ENCODE measurements at regions not wholly inside any gene's neighbourhood (a gene's known extent, or its start where the extent isn't known, plus 50 kb on each side); places are given as distances from the start of the nearest gene placed in this dataset.

GRCh38 chr6:14818422-14818884, 427.4 kb upstream of the JARID2 start:
- POLR2A ChIA-PET, result no interaction called here
- DNase-seq (ENCODE audit: low read depth, low spot score), result no peak
- no peak overlapping the region for H3K4me3 ChIP-seq (replicated peaks in 1 of 2; ENCODE audit: low read depth in 1 of 2, low read length in 2 of 2)
- no peaks in the 10 kb centered on the region for H3K36me3 ChIP-seq (ENCODE audit: control insufficient read depth in 1 of 2, insufficient read depth in 2 of 2, low read length in 2 of 2)
- H3K27me3 ChIP-seq (ENCODE audit: insufficient read depth, low read length), result no peaks in the 10 kb centered on the region
- H4K20me1 ChIP-seq (ENCODE audit: insufficient read depth), result no peaks in the 10 kb centered on the region
- H3K4me2 ChIP-seq (ENCODE audit: low read length), result no peak overlapping the region
- intact Hi-C loops (cut with micrococcal nuclease), result no loop called here
- ATAC-seq, result no peak
- CTCF ChIA-PET, result no interaction called here
- peaks cover 0 to 11% of the 10 kb centered on the region in 2 experiments; a peak in 2 of 4 replicates for H3K4me1 ChIP-seq (ENCODE audit: control insufficient read depth in 1 of 2, insufficient read depth in 2 of 2, low read length in 2 of 2)
- H3K9me3 ChIP-seq (ENCODE audit: control insufficient read depth in 1 of 2, insufficient read depth in 1 of 2, low read depth in 1 of 2, low read length in 2 of 2), result no peaks in the 10 kb centered on the region
- TF ChIP-seq ELF1 (IDR thresholded peaks at IDR 0.05; ENCODE audit: borderline replicate concordance, low read depth) (no peak), JUND (IDR thresholded peaks at IDR 0.05) (no peak), ATF3 (IDR thresholded peaks at IDR 0.05) (no peak)
- H3K9me2 ChIP-seq (ENCODE audit: insufficient read depth), result no peaks in the 10 kb centered on the region
- H3K9ac ChIP-seq (ENCODE audit: low read length), result no peak overlapping the region
- H3K79me2 ChIP-seq (ENCODE audit: insufficient read depth, low read length), result no peaks in the 10 kb centered on the region
- RAD21 ChIA-PET (ENCODE audit: low non-redundant PET in 1 of 2, low total read pairs in 2 of 2, uncharacterized antibody in 2 of 2, unreplicated experiment in 2 of 2), result no interaction called here
- H2AFZ ChIP-seq (ENCODE audit: low read depth, low read length, poor library complexity, severe bottlenecking), result no peak overlapping the region
- H3K27ac ChIP-seq (ENCODE audit: low read depth, low read length), result no peak overlapping the region
- no TSS peak for BruUV-seq (replicated peaks)

GRCh38 chr6:14819001-14819400, 426.9 kb upstream of the JARID2 start:
- TF ChIP-seq SRF (IDR thresholded peaks at IDR 0.05; ENCODE audit: low read depth), result no peak
- TF ChIP-seq SIN3A (IDR thresholded peaks at IDR 0.05; ENCODE audit: low read depth), result no peak
- TF ChIP-seq ZNF274 (IDR thresholded peaks at IDR 0.05; ENCODE audit: low read depth, low read length), result no peak
- TF ChIP-seq REST (IDR thresholded peaks at IDR 0.05; ENCODE audit: low read depth), result no peak
- no peak for TF ChIP-seq SP1 (IDR thresholded peaks at IDR 0.05; ENCODE audit: low read depth)
- no peak for TF ChIP-seq CBX3 (IDR thresholded peaks at IDR 0.05; ENCODE audit: low read depth)
- no peak for TF ChIP-seq RAD21 (IDR thresholded peaks at IDR 0.05; ENCODE audit: low read depth)
- TF ChIP-seq YY1 (IDR thresholded peaks at IDR 0.05; ENCODE audit: extremely low read depth, insufficient replicate concordance, low read depth, low read length), result no peak
- TF ChIP-seq TCF7L2 (IDR thresholded peaks at IDR 0.05; ENCODE audit: borderline replicate concordance, extremely low read depth, insufficient read depth, insufficient read length), result no peak
- no peak for TF ChIP-seq ATF3 (IDR thresholded peaks at IDR 0.05)
- TF ChIP-seq ZFX (IDR thresholded peaks at IDR 0.05), result no peak
- TF ChIP-seq MAX (IDR thresholded peaks at IDR 0.05), result no peak
- TF ChIP-seq JUND (IDR thresholded peaks at IDR 0.05), result no peak
- no peak for TF ChIP-seq CEBPB (IDR thresholded peaks at IDR 0.05; ENCODE audit: low read depth)
- H3K27ac ChIP-seq (ENCODE audit: low read depth, low read length), result no peak overlapping the region
- ChIA-PET POLR2A (no interaction called here), RAD21 (ENCODE audit: low non-redundant PET in 1 of 2, low total read pairs in 2 of 2, uncharacterized antibody in 2 of 2, unreplicated experiment in 2 of 2) (no interaction called here), CTCF (no interaction called here)
- no peak overlapping the region for H3K9ac ChIP-seq (ENCODE audit: low read length)
- H3K79me2 ChIP-seq (ENCODE audit: insufficient read depth, low read length), result no peaks in the 10 kb centered on the region
- no peaks in the 10 kb centered on the region for H4K20me1 ChIP-seq (ENCODE audit: insufficient read depth)
- DNase-seq (ENCODE audit: low read depth, low spot score) (no peak), ATAC-seq (no peak)
- H3K4me1 ChIP-seq (ENCODE audit: control insufficient read depth in 1 of 2, insufficient read depth in 2 of 2, low read length in 2 of 2), result peaks cover 0 to 11% of the 10 kb centered on the region in 2 experiments; a peak in 2 of 4 replicates
- H3K27me3 ChIP-seq (ENCODE audit: insufficient read depth, low read length), result no peaks in the 10 kb centered on the region
- H3K4me3 ChIP-seq (replicated peaks in 1 of 2; ENCODE audit: low read depth in 1 of 2, low read length in 2 of 2), result no peak overlapping the region
- no TSS peak for BruUV-seq (replicated peaks)
- intact Hi-C loops (cut with micrococcal nuclease), result no loop called here
- no peak overlapping the region for H2AFZ ChIP-seq (ENCODE audit: low read depth, low read length, poor library complexity, severe bottlenecking)
- no peaks in the 10 kb centered on the region for H3K9me2 ChIP-seq (ENCODE audit: insufficient read depth)
- no peak overlapping the region for H3K4me2 ChIP-seq (ENCODE audit: low read length)
- H3K36me3 ChIP-seq (ENCODE audit: control insufficient read depth in 1 of 2, insufficient read depth in 2 of 2, low read length in 2 of 2), result no peaks in the 10 kb centered on the region
- no peaks in the 10 kb centered on the region for H3K9me3 ChIP-seq (ENCODE audit: control insufficient read depth in 1 of 2, insufficient read depth in 1 of 2, low read depth in 1 of 2, low read length in 2 of 2)

Measured in HCT116 (cell line).